MM.1S (cell line): ENCODE measurements at regions not wholly inside any gene's neighbourhood (a gene's known extent, or its start where the extent isn't known, plus 50 kb on each side); places are given as distances from the start of the nearest gene placed in this dataset.

Source experiments
- DNase-seq: peaks from one replicate; pipeline ENCODE4 v3.0.0-alpha.2; 2015
- H2AFZ ChIP-seq: fragments of 300-600 bp; sonication (generic); 2 replicates; pipeline ENCODE4 v1.6.0; 2016; ENCODE audit warnings: antibody characterized with exemption, low read length
- H3F3A ChIP-seq: fragments of 300-600 bp; sonication (generic); 2 replicates; pipeline ENCODE4 v1.6.1; 2016; ENCODE audit warnings: mild to moderate bottlenecking, antibody characterized with exemption, low read length, moderate library complexity, mixed read lengths; ENCODE audit not compliant: insufficient read depth
- H3K27ac ChIP-seq: fragments of 300-600 bp; sonication (generic); 2 replicates; pipeline ENCODE4 v1.5.1; 2016; ENCODE audit warnings: mild to moderate bottlenecking, low read length
- H3K27me3 ChIP-seq: fragments of 300-600 bp; sonication (generic); replicated peaks from 2 replicates; pipeline ENCODE4 v1.6.0; 2016; ENCODE audit warnings: low read length; ENCODE audit not compliant: insufficient read depth
- H3K36me3 ChIP-seq: fragments of 300-600 bp; sonication (generic); replicated peaks from 2 replicates; pipeline ENCODE4 v1.6.1; 2016; ENCODE audit warnings: mild to moderate bottlenecking, low read length, mixed read lengths; ENCODE audit not compliant: insufficient read depth
- H3K4me1 ChIP-seq: fragments of 300-600 bp; sonication (generic); 2 replicates; pipeline ENCODE4 v1.6.1; 2016; ENCODE audit warnings: low read length, mixed read lengths
- H3K4me2 ChIP-seq: fragments of 300-600 bp; sonication (generic); 2 replicates; pipeline ENCODE4 v1.6.0; 2016; ENCODE audit warnings: low read depth, low read length
- H3K4me3 ChIP-seq: fragments of 300-600 bp; sonication (generic); 2 replicates; pipeline ENCODE4 v1.5.1; 2016; ENCODE audit warnings: low read length, mixed read lengths
- H3K79me2 ChIP-seq: fragments of 300-600 bp; sonication (generic); 2 replicates; pipeline ENCODE4 v1.6.1; 2016; ENCODE audit warnings: mixed run types, low read length, mixed read lengths
- H3K9ac ChIP-seq: fragments of 300-600 bp; sonication (generic); 2 replicates; pipeline ENCODE4 v1.6.1; 2016; ENCODE audit warnings: low read length, mixed read lengths
- H3K9me2 ChIP-seq: fragments of 300-600 bp; sonication (generic); replicated peaks from 2 replicates; pipeline ENCODE4 v1.6.1; 2016; ENCODE audit warnings: mild to moderate bottlenecking, low read length, mixed read lengths; ENCODE audit not compliant: insufficient read depth
- H3K9me3 ChIP-seq: fragments of 300-600 bp; sonication (generic); replicated peaks from 2 replicates; pipeline ENCODE4 v1.6.1; 2016; ENCODE audit warnings: mild to moderate bottlenecking, low read length, mixed read lengths; ENCODE audit not compliant: insufficient read depth
- H4K20me1 ChIP-seq: fragments of 300-600 bp; sonication (generic); 2 replicates; pipeline ENCODE4 v1.6.1; 2016; ENCODE audit warnings: mild to moderate bottlenecking, low read length, moderate library complexity, mixed read lengths; ENCODE audit not compliant: insufficient read depth
- CTCF ChIP-seq: fragments of 300-600 bp; sonication (generic); IDR thresholded peaks from 2 replicates; pipeline ENCODE4 v1.5.1; 2016; ENCODE audit warnings: antibody characterized with exemption, low read length, mixed read lengths
- EZH2 ChIP-seq: fragments of 300-600 bp; sonication (generic); optimal IDR thresholded peaks from 2 replicates; pipeline ENCODE3; 2017; ENCODE audit warnings: low read depth, mild to moderate bottlenecking, antibody characterized with exemption, low read length, mixed read lengths
- EZH2phosphoT487 ChIP-seq: fragments of 300-600 bp; sonication (generic); IDR thresholded peaks from 2 replicates; pipeline ENCODE4 v1.6.1; 2018; ENCODE audit warnings: antibody characterized with exemption, low read length

- Histone ChIP-seq H2AFZ (no peak overlapping the region), H4K20me1 (no peaks in the 10 kb centered on the region), H3K79me2 (no peaks in the 10 kb centered on the region), H3K4me2 (no peak overlapping the region), H3F3A (no peaks in the 10 kb centered on the region), H3K4me1 (no peaks in the 10 kb centered on the region), H3K27ac (no peak overlapping the region), H3K9me3 (no peaks in the 10 kb centered on the region), H3K9ac (no peak overlapping the region), H3K4me3 (no peak overlapping the region), H3K9me2 (no peaks in the 10 kb centered on the region), H3K36me3 (no peaks in the 10 kb centered on the region), H3K27me3 (no peaks in the 10 kb centered on the region)
- DNase-seq = no peak
- no peak for TF ChIP-seq EZH2
- no peak for TF ChIP-seq CTCF
- TF ChIP-seq EZH2phosphoT487 = no peak
Measured at GRCh38 chr7:118696879-118697278, 472.4 kb downstream of the ANKRD7 start.

GRCh38 chr7:118699222-118699621, 474.7 kb downstream of the ANKRD7 start:
- Histone ChIP-seq H2AFZ (no peak overlapping the region), H3K36me3 (no peaks in the 10 kb centered on the region), H3F3A (no peaks in the 10 kb centered on the region), H4K20me1 (no peaks in the 10 kb centered on the region), H3K9me3 (no peaks in the 10 kb centered on the region), H3K9me2 (no peaks in the 10 kb centered on the region), H3K27me3 (no peaks in the 10 kb centered on the region), H3K79me2 (no peaks in the 10 kb centered on the region), H3K9ac (no peak overlapping the region), H3K4me1 (no peaks in the 10 kb centered on the region), H3K4me3 (no peak overlapping the region), H3K4me2 (no peak overlapping the region), H3K27ac (no peak overlapping the region)
- TF ChIP-seq CTCF (no peak), EZH2phosphoT487 (no peak), EZH2 (no peak)
- DNase-seq = no peak

GRCh38 chr7:118708741-118709140, 484.2 kb downstream of the ANKRD7 start:
- H3K9me3 ChIP-seq = no peaks in the 10 kb centered on the region
- H3K4me2 ChIP-seq = no peak overlapping the region
- no peaks in the 10 kb centered on the region for H3K36me3 ChIP-seq
- H3K27ac ChIP-seq = no peak overlapping the region
- no peak for DNase-seq
- H3K9ac ChIP-seq = no peak overlapping the region
- no peak overlapping the region for H3K4me3 ChIP-seq
- no peaks in the 10 kb centered on the region for H3K9me2 ChIP-seq
- H3K79me2 ChIP-seq = no peaks in the 10 kb centered on the region
- TF ChIP-seq CTCF (no peak), EZH2phosphoT487 (no peak), EZH2 (no peak)
- no peaks in the 10 kb centered on the region for H3F3A ChIP-seq
- H4K20me1 ChIP-seq = no peaks in the 10 kb centered on the region
- H3K4me1 ChIP-seq = no peaks in the 10 kb centered on the region
- no peak overlapping the region for H2AFZ ChIP-seq
- H3K27me3 ChIP-seq = no peaks in the 10 kb centered on the region
